ENCODE measurements at regions not wholly inside any gene's neighbourhood (a gene's known extent, or its start where the extent isn't known, plus 50 kb on each side); places are given as distances from the start of the nearest gene placed in this dataset.

DNA sequence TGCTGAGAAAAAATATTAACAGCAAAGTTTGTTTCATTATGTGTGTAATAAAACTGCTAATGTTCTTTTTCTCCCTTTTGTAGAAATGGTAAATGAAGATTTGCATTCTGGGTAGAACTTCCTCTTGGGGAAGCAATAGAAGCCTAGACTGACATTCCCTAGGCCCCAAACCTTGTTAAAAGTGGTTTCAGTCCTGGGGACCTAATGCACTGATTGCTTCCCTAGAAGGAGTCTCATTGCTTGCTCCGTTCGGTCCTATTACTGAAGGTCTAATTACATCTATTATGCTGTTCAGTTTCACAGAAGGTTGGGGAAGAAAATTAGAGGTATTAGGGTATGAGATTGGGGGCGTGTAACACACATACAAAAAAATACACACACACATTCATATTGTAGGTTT is 893.8 kb downstream of the TLE4 start:
- no peak for DNase-seq (ENCODE audit: low read depth)

- no peak for DNase-seq (ENCODE audit: low read depth)
These were observed 877.7 kb downstream of the TLE4 start for GRCh38 chr9:80449513-80449912.

DNA sequence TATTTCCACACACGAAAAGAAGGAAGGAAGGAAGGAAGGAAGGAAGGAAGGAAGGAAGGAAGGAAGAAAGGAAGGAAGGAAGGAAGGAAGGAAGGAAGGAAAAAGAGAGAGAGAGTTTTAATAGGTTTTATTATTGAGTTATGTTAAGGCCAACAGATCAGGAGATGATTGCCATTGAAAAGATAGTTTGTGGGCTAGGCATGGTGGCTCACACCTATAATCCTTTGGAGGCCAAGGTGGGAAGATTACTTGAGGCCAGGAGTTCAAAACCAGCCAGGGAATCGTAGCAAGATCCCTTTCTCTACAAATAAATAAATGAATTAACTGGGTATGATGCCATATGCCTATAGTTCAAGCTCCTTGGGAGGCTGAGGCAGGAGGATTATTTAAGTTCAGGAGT is 877.2 kb downstream of the TLE4 start:
- DNase-seq (ENCODE audit: low read depth), result no peak

DNA sequence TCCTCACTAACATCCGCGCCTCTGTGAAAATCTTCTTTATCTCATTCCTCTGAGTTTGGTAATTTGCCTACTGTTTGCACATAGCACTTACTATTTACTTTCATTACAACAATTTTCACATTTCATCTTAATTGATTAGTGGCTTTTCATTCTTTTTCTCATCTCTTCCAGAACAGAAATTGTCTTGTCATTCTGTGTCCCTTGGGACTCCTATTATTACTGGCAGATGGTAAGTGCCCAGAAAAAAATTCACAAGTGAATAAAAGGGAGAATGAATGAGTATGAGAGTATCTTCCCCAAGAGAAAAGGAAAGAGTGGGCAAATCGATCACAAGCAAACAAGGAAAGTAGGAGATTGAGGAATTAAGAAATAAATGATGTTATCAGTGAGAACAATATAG is 876.1 kb downstream of the TLE4 start:
- no peak for DNase-seq (ENCODE audit: low read depth)

GRCh38 chr9:80440724-80441123 is 869.0 kb downstream of the TLE4 start:
- no peak for DNase-seq (ENCODE audit: low read depth)

DNA sequence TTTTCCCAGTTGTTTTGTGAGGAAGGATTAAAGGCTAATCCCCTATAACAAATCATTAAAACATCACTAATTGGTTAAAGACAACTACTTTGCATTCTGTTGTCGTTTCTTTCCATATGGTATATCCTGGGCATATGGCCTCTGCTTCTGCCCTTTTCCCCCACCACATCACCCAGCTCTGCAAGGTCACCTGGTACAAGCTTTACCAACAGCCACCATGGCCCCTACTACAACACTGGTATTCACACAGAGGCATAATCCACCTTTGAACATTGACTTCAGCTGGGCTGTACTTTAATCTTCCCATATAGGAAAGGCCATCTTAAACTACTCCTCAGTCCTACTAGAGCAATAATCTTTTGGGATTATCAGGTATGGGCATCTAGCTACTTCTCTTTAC is 866.1 kb downstream of the TLE4 start:
- DNase-seq (ENCODE audit: low read depth), result no peak

- DNase-seq (ENCODE audit: low read depth), result no peak
These were observed 865.4 kb downstream of the TLE4 start for GRCh38 chr9:80437091-80437640.

GRCh38 chr9:80435591-80435990 is 863.8 kb downstream of the TLE4 start:
- no peak for DNase-seq (ENCODE audit: low read depth)

- DNase-seq (ENCODE audit: low read depth), result no peak
These were observed 855.2 kb downstream of the TLE4 start for GRCh38 chr9:80426992-80427391.

- no peak for DNase-seq (ENCODE audit: low read depth)
These were observed 845.5 kb downstream of the TLE4 start for GRCh38 chr9:80417211-80417773.

- no peak for DNase-seq (ENCODE audit: low read depth)
These were observed 838.3 kb downstream of the TLE4 start for GRCh38 chr9:80410106-80410505.

DNA sequence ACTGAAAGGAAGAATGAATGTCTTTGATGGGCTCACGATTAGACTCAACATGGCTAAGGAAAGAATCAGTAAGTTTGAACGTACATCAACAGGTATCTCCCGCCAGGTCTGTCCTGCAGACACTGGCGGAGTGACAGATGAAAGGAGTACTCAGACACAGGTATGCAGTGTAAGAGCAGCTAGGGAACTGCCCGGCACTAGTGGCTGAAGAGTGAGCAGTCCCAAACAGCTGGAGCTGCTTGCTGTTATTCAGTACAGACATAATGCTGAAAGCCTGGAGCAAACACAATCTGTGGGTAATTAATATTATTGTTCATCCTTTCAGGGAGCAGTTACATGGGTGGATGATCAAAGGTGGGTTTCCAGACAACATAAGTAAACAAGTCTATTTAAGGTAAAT is 835.5 kb downstream of the TLE4 start:
- DNase-seq (ENCODE audit: low read depth), result no peak

DNA sequence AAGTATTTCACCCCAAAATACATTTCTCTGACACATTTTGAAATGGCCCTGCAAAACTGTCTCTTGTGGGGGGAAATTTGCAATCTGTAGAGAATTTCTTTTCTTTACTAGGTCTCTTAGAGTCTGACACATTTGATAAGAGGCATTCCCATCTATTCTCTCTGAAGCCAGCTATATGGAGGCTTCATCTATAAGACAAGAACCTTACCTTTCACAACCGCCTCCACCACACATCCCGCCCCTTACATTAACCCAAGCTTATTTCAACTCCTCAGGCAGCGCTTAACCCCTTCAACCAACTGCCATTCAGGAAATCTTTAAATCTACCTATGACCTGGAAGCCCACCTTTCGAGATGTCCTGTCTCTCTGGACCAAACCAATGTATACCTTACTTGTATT is 829.5 kb downstream of the TLE4 start:
- no peak for DNase-seq (ENCODE audit: low read depth)

DNA sequence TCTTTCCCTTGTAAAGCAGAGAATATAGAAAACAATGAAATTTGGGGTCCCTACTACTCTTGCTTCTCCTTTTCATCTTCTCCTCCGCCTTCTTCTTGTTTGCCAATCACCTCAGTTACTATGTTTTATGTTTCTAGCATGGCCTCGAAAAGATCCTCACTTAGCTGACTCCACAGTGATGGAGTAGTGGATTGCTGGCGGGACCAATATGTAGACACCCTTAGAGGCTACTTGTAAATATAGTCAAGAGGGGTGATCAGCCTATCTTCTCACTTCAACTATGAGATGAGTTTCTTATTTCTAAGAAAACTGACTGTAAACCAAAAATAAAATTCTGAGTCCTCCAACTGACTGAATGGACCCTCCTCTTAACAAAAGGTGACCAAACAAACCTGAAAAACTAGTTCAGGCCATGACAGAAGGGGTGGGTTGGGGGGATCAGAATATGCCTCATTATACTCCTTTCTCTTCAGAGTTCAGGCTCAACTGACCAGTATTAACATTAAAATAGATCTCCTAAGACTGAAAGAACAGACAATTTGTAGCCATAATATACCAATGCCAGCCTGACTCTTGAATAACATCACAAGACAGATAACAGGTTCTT is 829.0 kb downstream of the TLE4 start:
- DNase-seq (ENCODE audit: low read depth), result no peak

DNA sequence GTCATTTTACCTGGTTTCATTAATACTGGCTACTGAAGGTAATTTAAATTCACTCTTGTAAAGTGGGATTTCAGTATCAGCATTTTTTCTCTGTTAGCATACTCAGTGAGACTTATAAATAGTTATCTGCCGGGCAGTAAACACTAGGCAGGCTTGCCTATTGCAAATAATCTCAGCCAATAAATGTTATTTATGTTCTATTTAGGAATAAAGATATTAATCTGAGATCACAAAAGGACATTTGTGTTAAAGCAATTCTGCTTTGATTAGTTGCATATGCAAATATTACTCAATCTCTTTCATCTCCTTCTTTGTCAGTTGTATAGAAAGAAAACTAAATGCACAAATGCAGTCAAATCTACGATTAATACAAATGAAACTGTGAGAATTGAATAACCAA is 827.8 kb downstream of the TLE4 start:
- no peak for DNase-seq (ENCODE audit: low read depth)

DNA sequence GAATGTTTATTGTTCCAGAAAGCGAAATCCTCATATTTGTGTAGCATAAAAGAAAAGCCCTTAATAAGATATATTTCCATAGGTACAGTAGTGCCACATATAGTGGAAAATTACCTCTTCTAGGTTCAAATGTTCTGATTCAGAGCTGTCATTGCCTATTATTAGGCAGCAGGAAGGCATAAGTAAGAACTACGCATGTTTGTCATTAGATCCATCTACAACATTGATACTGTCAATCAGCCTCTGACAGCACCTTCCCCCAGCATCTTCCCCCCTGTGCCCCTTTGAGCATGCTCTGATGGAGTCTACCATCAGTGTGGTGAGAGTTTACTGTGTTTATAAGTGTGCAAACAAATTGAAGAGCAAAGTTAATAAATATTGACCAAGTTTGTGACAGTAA is 816.1 kb downstream of the TLE4 start:
- no peak for DNase-seq (ENCODE audit: low read depth)

DNA sequence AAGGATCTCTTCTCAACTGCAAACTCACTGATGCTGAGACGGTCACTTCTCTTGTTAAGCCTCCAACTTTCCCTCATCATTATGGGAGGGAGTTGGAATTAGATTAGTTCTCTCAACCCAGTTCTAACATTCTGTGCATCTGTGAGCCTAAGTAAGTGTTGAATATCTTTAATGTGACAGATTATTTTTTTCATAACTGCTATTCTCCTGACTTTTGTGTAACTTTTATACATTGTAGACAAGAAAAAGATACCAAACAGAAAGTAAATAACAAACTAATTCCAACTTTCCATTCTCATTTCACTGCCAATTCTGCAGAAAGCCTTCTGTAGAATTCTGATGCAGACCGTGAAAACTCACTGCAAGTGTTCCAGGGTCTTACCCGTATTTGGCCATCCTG is 813.5 kb downstream of the TLE4 start:
- DNase-seq (ENCODE audit: low read depth), result no peak

DNA sequence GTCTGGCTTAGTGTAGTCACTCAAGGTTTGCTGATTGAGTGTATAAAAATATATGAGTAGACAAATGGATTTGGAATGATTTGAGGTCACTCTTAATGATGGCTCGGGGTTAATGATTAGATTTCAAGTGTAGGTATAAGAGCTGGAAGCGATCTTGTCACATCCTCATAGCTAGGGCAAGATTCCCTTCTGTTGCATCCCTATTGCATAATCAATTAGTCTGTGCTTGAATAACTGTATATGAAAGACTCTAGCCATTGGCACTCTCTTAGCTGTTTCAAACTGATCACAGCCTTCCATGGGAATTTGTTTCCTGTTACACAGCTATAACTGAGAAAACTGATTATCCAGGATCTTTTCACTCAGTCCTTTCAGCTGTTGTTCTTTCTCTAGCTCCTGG is 811.6 kb downstream of the TLE4 start:
- DNase-seq (ENCODE audit: low read depth), result no peak

DNA sequence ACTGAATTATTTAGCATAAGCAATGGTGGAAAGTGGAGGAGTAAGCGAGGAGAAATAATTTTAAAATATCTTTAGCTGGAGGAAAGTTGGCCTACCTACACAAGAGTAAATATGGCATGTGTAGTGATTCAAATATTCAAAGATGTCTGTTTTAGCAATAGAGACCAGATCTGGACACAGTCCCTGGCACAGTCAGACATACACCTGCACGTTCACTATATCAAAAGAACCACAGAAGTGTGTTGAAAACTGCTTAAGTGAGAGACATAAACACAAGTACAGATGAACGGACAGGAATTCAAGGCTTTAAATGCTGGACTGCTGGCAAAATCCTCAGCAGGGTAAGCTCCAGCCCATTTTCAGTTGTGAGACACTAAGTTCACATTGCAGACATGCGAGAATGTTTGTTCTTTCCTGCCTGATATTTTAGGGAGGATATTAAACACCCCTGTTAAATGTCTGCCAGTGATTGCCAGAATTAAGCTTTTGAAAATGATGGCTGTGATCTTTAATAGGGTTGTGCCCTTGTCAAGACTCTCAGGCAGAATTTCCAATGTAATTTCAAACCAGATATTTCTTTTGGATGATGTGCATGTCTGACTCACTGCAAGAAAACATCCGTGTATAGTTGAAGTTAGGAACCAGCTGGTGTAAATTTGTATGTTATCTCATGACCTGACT is 810.6 kb downstream of the TLE4 start:
- DNase-seq (ENCODE audit: low read depth), result no peak

DNA sequence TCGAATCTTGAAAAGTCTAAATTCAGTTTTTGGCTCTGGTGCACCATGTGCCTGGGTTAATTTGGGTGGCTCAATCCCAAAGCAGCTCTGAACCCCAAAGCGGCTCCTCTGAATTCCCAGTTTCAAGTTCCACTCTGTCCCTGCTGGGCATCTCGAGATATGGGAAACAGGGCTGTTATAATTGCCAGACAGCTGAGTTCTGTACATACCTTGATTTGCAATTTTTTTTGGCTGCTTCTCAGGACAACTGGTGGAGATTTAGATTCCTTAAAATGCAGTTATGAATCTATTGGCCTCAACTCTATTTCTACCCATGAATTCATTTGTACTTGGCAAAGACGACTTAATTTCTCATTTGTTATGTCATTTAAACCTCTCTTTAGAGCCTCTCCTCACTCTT is 808.5 kb downstream of the TLE4 start:
- DNase-seq (ENCODE audit: low read depth), result no peak

- DNase-seq (ENCODE audit: low read depth), result no peak
These were observed 807.0 kb downstream of the TLE4 start for GRCh38 chr9:80378669-80379293.

DNA sequence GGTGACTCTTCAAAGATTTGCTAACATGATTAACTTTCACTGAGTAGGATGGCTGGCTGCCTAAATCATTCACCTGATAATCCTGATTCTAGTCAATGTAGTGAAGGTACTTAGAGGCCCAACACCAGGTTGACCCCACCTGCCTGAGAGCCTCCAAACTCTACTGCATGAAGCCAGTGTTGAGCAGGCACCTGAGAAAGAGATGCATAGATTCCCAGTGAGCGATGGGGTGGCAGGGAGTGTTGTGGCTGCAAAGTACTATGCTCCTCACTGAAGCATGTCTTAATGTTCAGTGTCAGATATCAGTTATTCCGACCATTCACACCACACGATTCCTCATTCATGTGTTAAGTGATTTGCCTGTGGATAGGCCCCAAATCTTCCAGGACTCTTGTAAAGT is 804.4 kb downstream of the TLE4 start:
- DNase-seq (ENCODE audit: low read depth), result no peak

DNA sequence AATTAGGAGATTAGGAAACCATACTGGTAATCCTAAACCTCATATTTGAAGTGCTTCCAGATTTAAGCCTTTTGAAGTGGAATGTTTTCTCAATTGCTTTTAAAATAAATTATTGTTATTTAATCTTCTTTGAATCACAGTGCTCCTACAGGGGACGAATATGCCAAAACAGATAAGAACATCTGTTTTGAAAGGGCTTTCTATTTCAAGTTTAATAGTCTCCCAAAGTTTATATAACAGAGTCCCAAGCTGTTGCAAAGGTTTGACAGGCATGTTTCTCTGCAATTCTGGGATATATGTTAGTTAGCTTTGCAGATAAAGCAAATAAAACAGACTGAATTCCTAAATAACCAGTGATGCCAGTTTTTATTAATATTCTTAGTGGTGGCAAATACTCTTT is 803.7 kb downstream of the TLE4 start:
- no peak for DNase-seq (ENCODE audit: low read depth)

Data from stimulated activated CD8-positive, alpha-beta memory T cell treated with anti-CD3 and anti-CD28 coated beads, Interleukin-12 subunit alpha, Interleukin-12 subunit beta, amount 100 ng/mL, for 4 hours (primary cell).